ENCODE measurements at regions not wholly inside any gene's neighbourhood (a gene's known extent, or its start where the extent isn't known, plus 50 kb on each side); places are given as distances from the start of the nearest gene placed in this dataset.

GRCh38 chr7:114354306-114354705, 60.3 kb upstream of the FOXP2 start:
- TF ChIP-seq CTCF (IDR thresholded peaks at IDR 0.05) (no peak), POLR2AphosphoS5 (IDR thresholded peaks at IDR 0.05) (no peak)
